Caco-2 (cell line): ENCODE measurements at regions not wholly inside any gene's neighbourhood (a gene's known extent, or its start where the extent isn't known, plus 50 kb on each side); places are given as distances from the start of the nearest gene placed in this dataset.

ENCODE experiments used
- BruUV-seq: library from RNA; stranded (reverse); fragments of 400-500 nt; replicated peaks from 2 replicates; lab custom pipeline; 2021; lab: Mats Ljungman, UMichigan
- CTCF ChIA-PET: fragments of 300-600 bp; sonication (Branson Sonifier 250); formaldehyde crosslinking; loops from one replicate; lab custom pipeline; 2022; ENCODE audit warnings: antibody characterized with exemption; lab: Charles Lee
- POLR2A ChIA-PET: fragments of 300-600 bp; sonication (Branson Sonifier 250); formaldehyde crosslinking; loops from one replicate; lab custom pipeline; 2022; ENCODE audit warnings: antibody characterized with exemption; lab: Charles Lee
- DNase-seq, 2 experiments: peaks; one replicate each; pipeline versions ENCODE4 v3.0.0 to v3.0.0-alpha.2; 2020 to 2022
- H3K27me3 ChIP-seq: replicated peaks from 2 replicates; pipeline ENCODE4 v1.6.0; 2011; ENCODE audit warnings: low read length; ENCODE audit not compliant: control insufficient read depth, insufficient read depth
- H3K36me3 ChIP-seq: 2 replicates; pipeline ENCODE4 v1.5.1; 2011; ENCODE audit warnings: low read length; ENCODE audit not compliant: control insufficient read depth, insufficient read depth
- H3K4me1 ChIP-seq: fragments of 250-450 bp; sonication (Bioruptor Pico); 2 replicates; pipeline ENCODE4 v1.5.1; 2020; ENCODE audit warnings: mild to moderate bottlenecking
- H3K4me3 ChIP-seq: 2 replicates; pipeline ENCODE4 v1.5.1; 2011; ENCODE audit warnings: low read depth, mild to moderate bottlenecking, control low read depth, low read length
- H3K9me3 ChIP-seq: fragments of 250-450 bp; sonication (Bioruptor Pico); 2 replicates; pipeline ENCODE4 v1.5.1; 2020; ENCODE audit warnings: mild to moderate bottlenecking, moderate library complexity
- H3K27ac Mint-ChIP-seq: one replicate; pipeline ENCODE4 v1.8.0; 2022; ENCODE audit warnings: mixed read lengths; ENCODE audit not compliant: unreplicated experiment
- H3K27me3 Mint-ChIP-seq: one replicate; pipeline ENCODE4 v1.8.0; 2022; ENCODE audit warnings: mixed read lengths; ENCODE audit not compliant: insufficient read depth, unreplicated experiment
- H3K36me3 Mint-ChIP-seq: one replicate; pipeline ENCODE4 v1.8.0; 2022; ENCODE audit warnings: mild to moderate bottlenecking, mixed read lengths; ENCODE audit not compliant: insufficient read depth, unreplicated experiment
- H3K4me1 Mint-ChIP-seq: one replicate; pipeline ENCODE4 v1.8.0; 2022; ENCODE audit warnings: low read depth, mixed read lengths; ENCODE audit not compliant: unreplicated experiment
- H3K4me3 Mint-ChIP-seq: one replicate; pipeline ENCODE4 v1.8.0; 2022; ENCODE audit warnings: mild to moderate bottlenecking, moderate library complexity, mixed read lengths; ENCODE audit not compliant: unreplicated experiment
- H3K9me3 Mint-ChIP-seq: one replicate; pipeline ENCODE4 v1.8.0; 2022; ENCODE audit warnings: mixed read lengths; ENCODE audit not compliant: unreplicated experiment
- CTCF ChIP-seq, 2 experiments: fragments of 200-600 bp in 1 of 2; IDR thresholded peaks; 1 replicate in 1 of 2; 2 replicates in 1 of 2; pipeline versions ENCODE4 v1.5.1 to v1.8.0; 2011 to 2022; ENCODE audit warnings: antibody characterized with exemption in 1 of 2, control low read depth in 1 of 2, inconsistent platforms in 1 of 2, low read depth in 1 of 2, low read length in 1 of 2, mild to moderate bottlenecking in 1 of 2, moderate library complexity in 1 of 2; ENCODE audit not compliant: insufficient read depth in 1 of 2, severe bottlenecking in 1 of 2, unreplicated experiment in 1 of 2
- intact Hi-C: fragments of 100-400 bp; cut with micrococcal nuclease; formaldehyde crosslinking; loops from one replicate; pipeline ENCODE4 v1.10.0; 2022; ENCODE audit not compliant: unreplicated experiment

GRCh38 chr21:18023711-18024110, 204.6 kb upstream of the C21orf91 start:
- H3K9me3 Mint-ChIP-seq = no peaks in the 10 kb centered on the region
- H3K36me3 Mint-ChIP-seq = no peaks in the 10 kb centered on the region
- Histone ChIP-seq H3K9me3 (no peaks in the 10 kb centered on the region), H3K36me3 (no peaks in the 10 kb centered on the region), H3K27me3 (no peaks in the 10 kb centered on the region), H3K4me3 (no peak overlapping the region), H3K4me1 (no peaks in the 10 kb centered on the region)
- intact Hi-C loops = no loop called here
- POLR2A ChIA-PET = no interaction called here
- CTCF ChIA-PET = no interaction called here
- TF ChIP-seq CTCF (IDR thresholded peaks at IDR 0.05; ENCODE audit: insufficient read depth in 1 of 2, low read depth in 1 of 2, low read length in 1 of 2, severe bottlenecking in 1 of 2, unreplicated experiment in 1 of 2) = no peak
- H3K4me1 Mint-ChIP-seq = no peaks in the 10 kb centered on the region
- no peak overlapping the region for H3K4me3 Mint-ChIP-seq
- DNase-seq = no peak
- H3K27me3 Mint-ChIP-seq = peaks cover 3% of the 10 kb centered on the region
- no TSS peak for BruUV-seq
- H3K27ac Mint-ChIP-seq = no peak overlapping the region

GRCh38 chr21:18023157-18023556, 204.0 kb upstream of the C21orf91 start:
- Mint-ChIP-seq H3K4me3 (no peak overlapping the region), H3K4me1 (peaks cover 2% of the 10 kb centered on the region), H3K27me3 (peaks cover 2% of the 10 kb centered on the region), H3K27ac (no peak overlapping the region), H3K36me3 (no peaks in the 10 kb centered on the region), H3K9me3 (no peaks in the 10 kb centered on the region)
- Histone ChIP-seq H3K4me1 (no peaks in the 10 kb centered on the region), H3K36me3 (no peaks in the 10 kb centered on the region), H3K4me3 (no peak overlapping the region), H3K9me3 (no peaks in the 10 kb centered on the region), H3K27me3 (no peaks in the 10 kb centered on the region)
- ChIA-PET CTCF (no interaction called here), POLR2A (no interaction called here)
- no peak for TF ChIP-seq CTCF (IDR thresholded peaks at IDR 0.05; ENCODE audit: insufficient read depth in 1 of 2, low read depth in 1 of 2, low read length in 1 of 2, severe bottlenecking in 1 of 2, unreplicated experiment in 1 of 2)
- no peak for DNase-seq
- BruUV-seq = no TSS peak
- intact Hi-C loops = no loop called here

- no peaks in the 10 kb centered on the region for H3K9me3 Mint-ChIP-seq
- no peaks in the 10 kb centered on the region for H3K9me3 ChIP-seq
- H3K4me1 Mint-ChIP-seq = no peaks in the 10 kb centered on the region
- H3K4me1 ChIP-seq = no peaks in the 10 kb centered on the region
- DNase-seq = no peak
- H3K27me3 Mint-ChIP-seq = no peaks in the 10 kb centered on the region
- POLR2A ChIA-PET = no interaction called here
- H3K36me3 Mint-ChIP-seq = no peaks in the 10 kb centered on the region
- intact Hi-C loops = no loop called here
- no peak overlapping the region for H3K4me3 ChIP-seq
- no TSS peak for BruUV-seq
- CTCF ChIA-PET = no interaction called here
- TF ChIP-seq CTCF (IDR thresholded peaks at IDR 0.05; ENCODE audit: insufficient read depth in 1 of 2, low read depth in 1 of 2, low read length in 1 of 2, severe bottlenecking in 1 of 2, unreplicated experiment in 1 of 2) = no peak
- no peaks in the 10 kb centered on the region for H3K27me3 ChIP-seq
- H3K27ac Mint-ChIP-seq = no peak overlapping the region
- H3K36me3 ChIP-seq = no peaks in the 10 kb centered on the region
- no peak overlapping the region for H3K4me3 Mint-ChIP-seq
Observed at GRCh38 chr21:18007121-18007520, 188.0 kb upstream of the C21orf91 start.
